Activated naive CD4-positive, alpha-beta T cell treated with anti-CD3 and anti-CD28 coated beads, Interleukin-2, amount 50 U/mL, for 24 hours (primary cell): ENCODE measurements at regions not wholly inside any gene's neighbourhood (a gene's known extent, or its start where the extent isn't known, plus 50 kb on each side); places are given as distances from the start of the nearest gene placed in this dataset.
A peak's percentile ranks its signal among the peaks of the same experiment; 100 is the strongest.
"Not testable (repeated sequence)": the region's sequence is repeated elsewhere in the genome, so short reads cannot be mapped to it uniquely, and the experiment has no call there.

Experiments
- H3K27ac Mint-ChIP-seq: one replicate; pipeline ENCODE4 v1.8.0; 2021; ENCODE audit warnings: mild to moderate bottlenecking, mixed read lengths
- H3K27me3 Mint-ChIP-seq: one replicate; pipeline ENCODE4 v1.8.0; 2021; ENCODE audit warnings: mixed read lengths
- H3K36me3 Mint-ChIP-seq: one replicate; pipeline ENCODE4 v1.8.0; 2021; ENCODE audit warnings: mixed read lengths
- H3K4me1 Mint-ChIP-seq: one replicate; pipeline ENCODE4 v1.8.0; 2021; ENCODE audit warnings: mixed read lengths
- H3K4me3 Mint-ChIP-seq: one replicate; pipeline ENCODE4 v1.8.0; 2021; ENCODE audit warnings: mild to moderate bottlenecking, mixed read lengths
- H3K9me3 Mint-ChIP-seq: one replicate; pipeline ENCODE4 v1.8.0; 2021; ENCODE audit warnings: mixed read lengths

DNA sequence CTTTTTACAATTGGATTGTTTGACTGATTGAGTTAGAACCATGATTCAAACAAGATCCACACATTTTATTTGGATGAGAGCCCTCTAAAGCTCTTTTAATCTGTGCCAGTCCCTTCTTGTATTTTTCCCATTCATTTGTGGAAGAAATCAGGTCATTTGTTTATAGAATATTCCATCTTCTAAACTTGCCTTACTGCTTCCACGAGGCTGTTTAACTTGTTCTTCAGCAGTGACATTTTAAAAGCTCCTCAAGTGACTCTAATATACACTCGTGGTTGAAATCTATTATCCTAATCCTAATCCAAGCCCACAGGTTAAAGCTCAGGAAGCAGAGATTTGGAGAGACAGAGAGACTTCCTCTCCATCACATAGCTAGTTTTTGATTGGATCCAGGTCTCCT is 155.4 kb upstream of the SVIL start:
- Mint-ChIP-seq H3K4me3 (no peak overlapping the region), H3K27me3 (peaks cover 2% of the 10 kb centered on the region), H3K36me3 (no peaks in the 10 kb centered on the region), H3K9me3 (no peaks in the 10 kb centered on the region), H3K27ac (no peak overlapping the region), H3K4me1 (no peaks in the 10 kb centered on the region)

DNA sequence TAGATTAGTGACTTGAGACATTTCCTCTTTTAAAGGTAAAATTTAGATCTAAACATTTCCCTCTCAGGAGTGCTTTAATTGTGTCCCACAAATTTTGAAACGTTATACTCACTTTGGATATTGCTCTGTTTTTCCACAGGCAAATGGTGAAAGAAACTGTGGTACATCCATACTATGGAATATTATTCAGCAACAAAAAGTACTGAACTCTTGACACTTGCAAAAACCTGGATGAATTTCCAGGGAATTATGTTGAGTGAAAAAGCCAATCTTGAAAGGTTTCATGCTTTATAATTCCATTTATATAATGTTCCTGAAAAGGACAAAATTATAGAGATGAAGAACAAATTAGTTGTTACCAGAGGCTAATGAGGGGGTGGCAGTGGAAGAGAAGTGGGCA is 153.3 kb upstream of the SVIL start:
- H3K27ac Mint-ChIP-seq, result no peak overlapping the region
- H3K4me1 Mint-ChIP-seq, result no peaks in the 10 kb centered on the region
- H3K4me3 Mint-ChIP-seq, result no peak overlapping the region
- peaks cover 2% of the 10 kb centered on the region for H3K27me3 Mint-ChIP-seq
- H3K9me3 Mint-ChIP-seq, result no peaks in the 10 kb centered on the region
- no peaks in the 10 kb centered on the region for H3K36me3 Mint-ChIP-seq

DNA sequence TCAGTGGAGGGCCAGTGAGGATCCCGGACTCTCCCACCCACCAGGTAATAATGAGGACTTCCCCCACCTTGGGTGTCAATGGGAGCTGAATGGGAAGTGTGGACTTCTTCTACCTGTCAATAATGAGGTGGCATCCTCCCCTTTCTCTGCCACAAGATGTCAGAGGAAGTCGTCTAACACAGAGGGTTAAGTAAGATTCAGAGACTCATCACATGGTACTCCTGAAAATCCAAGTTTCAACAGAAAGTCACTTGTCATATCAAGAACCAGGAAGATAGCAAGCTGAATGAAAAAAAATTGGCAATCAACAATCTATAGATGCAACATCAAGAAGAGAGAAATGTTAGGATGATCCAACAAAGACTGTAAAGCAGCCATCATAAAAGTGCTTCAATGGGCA is 150.9 kb upstream of the SVIL start:
- Mint-ChIP-seq H3K36me3 (no peaks in the 10 kb centered on the region), H3K27ac (no peak overlapping the region), H3K9me3 (no peaks in the 10 kb centered on the region), H3K4me3 (no peak overlapping the region), H3K27me3 (peaks cover 3% of the 10 kb centered on the region), H3K4me1 (no peaks in the 10 kb centered on the region)

DNA sequence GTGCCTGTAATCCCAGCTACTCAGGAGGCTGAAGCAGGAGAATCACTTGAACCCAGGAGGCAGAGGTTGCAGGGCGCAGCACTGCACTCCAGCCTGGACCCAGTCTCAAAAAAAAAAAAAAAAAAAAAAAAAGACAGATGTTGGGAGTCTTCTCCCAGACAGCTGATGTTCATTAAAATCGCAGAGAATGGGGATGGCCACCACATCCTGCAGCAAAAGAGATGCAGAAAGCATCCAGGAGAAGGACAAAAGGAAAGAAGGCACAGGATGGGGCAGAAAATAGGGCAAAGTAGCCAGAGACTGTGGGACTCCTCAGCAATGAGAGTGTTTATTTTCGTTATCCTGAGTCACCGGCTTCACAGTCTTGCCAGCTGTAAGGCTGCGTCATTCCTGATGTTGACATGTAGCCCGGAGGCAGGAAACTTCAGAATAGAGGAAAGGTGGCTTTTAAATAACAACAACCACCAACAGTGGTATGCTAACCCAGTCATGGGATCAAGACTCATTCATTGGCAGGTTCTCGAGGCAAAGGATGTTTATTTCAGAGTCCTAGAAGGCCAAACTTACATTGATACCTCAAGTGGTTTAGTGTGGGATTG is 149.5 kb upstream of the SVIL start:
- H3K4me1 Mint-ChIP-seq, result no peaks in the 10 kb centered on the region
- peaks cover 4% of the 10 kb centered on the region for H3K27me3 Mint-ChIP-seq
- no peaks in the 10 kb centered on the region for H3K9me3 Mint-ChIP-seq
- H3K27ac Mint-ChIP-seq, result no peak overlapping the region
- no peak overlapping the region for H3K4me3 Mint-ChIP-seq
- H3K36me3 Mint-ChIP-seq, result no peaks in the 10 kb centered on the region

DNA sequence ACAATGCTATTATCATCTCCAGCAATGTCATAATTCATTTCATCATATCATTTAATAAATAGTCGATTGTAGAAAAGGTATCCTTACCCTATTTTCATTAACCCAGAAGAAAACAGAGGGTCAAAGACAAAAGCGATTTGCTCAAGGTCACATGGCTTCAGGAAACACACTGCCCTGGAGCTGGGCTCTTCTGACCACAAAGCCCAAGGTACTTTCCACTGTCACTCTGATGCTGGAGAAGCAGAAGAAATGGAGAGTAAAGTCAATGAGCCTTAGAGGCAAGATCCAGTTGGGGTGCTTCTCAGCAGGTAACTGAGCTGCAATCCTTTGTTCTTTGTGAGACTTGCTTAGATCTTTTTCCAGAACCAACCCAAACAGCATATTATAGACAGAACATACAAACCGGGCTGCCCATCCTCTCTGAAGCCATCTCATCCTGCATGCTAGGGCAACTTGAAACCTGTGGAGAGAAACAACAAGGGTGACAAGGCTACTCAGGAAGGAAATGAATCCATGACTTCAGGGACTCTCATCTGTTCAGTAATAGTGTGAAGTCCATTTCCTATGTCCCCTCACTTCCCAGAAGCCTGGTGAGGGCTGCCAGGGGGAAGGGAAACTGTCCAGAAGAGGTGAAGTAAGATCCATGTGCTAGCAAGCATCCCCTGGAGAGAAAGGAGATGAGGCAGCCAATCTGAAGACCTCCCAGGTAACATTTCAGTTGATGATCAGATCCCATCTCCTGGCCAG is 148.6 kb upstream of the SVIL start:
- Mint-ChIP-seq H3K27ac (no peak overlapping the region), H3K9me3 (no peaks in the 10 kb centered on the region), H3K4me1 (no peaks in the 10 kb centered on the region), H3K36me3 (no peaks in the 10 kb centered on the region), H3K27me3 (peaks cover 9% of the 10 kb centered on the region), H3K4me3 (no peak overlapping the region)

DNA sequence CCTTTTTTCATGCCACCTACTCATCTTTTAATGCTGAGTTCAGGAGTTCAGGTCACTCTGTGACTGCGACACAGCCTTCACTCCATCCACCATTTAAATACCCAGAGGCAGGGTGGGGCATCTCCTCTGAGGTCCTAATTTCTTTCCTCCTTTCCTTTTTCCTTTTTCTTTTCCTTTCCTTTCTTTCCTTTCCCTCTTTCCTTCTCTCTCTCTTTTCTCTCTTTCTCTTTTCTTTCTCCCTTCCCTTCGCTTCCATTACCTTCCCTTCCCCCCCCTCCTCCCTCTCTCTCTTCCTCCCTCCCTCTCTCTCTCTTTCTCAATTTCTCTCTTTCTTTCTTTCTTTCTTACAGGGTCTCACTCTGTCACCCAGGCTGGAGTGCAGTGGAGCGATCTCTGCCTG is 145.9 kb upstream of the SVIL start:
- Mint-ChIP-seq H3K36me3 (no peaks in the 10 kb centered on the region), H3K9me3 (no peaks in the 10 kb centered on the region), H3K27me3 (peaks cover 14% of the 10 kb centered on the region), H3K27ac (no peak overlapping the region), H3K4me3 (no peak overlapping the region), H3K4me1 (no peaks in the 10 kb centered on the region)

DNA sequence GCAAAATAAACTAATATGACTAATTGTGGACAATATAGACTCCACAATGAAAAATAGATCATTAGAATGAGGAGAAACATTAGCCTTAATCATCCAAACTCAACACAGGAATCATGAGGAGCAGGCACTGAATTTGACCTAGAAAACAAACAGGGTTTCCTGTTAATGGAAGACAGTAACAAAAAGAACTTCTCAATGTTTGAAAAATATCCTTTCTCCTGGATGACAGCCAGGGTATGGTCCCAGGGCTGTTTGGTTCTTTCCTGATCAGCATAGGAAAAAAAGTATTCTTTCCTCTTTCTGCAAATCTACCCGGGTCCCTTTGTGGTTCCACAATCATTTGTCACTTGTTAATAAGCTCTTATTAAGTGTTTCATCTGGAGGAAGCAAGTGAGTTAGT is 145.3 kb upstream of the SVIL start:
- no peak overlapping the region for H3K4me3 Mint-ChIP-seq
- H3K27me3 Mint-ChIP-seq, result peaks cover 14% of the 10 kb centered on the region
- H3K9me3 Mint-ChIP-seq, result no peaks in the 10 kb centered on the region
- no peaks in the 10 kb centered on the region for H3K4me1 Mint-ChIP-seq
- H3K27ac Mint-ChIP-seq, result no peak overlapping the region
- no peaks in the 10 kb centered on the region for H3K36me3 Mint-ChIP-seq

DNA sequence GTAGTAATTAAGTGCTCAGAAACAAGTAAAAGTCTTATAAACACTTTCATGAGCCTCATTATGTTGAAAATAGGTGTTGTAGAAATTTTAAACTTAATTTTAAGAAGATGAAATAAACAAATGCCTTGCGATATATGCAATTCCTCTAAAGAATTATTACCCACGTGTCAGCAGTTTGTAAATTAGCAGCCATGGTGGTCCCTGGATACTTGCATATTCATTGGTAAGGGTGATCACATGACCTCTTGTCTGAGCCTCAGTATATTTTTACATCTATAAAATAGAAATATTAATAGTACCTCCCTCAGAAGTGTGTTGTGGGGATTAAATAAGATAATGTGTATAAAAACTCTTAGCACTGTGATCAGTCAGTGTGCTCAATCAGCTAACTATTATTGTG is 141.5 kb upstream of the SVIL start:
- Mint-ChIP-seq H3K36me3 (no peaks in the 10 kb centered on the region), H3K4me1 (peaks cover 12% of the 10 kb centered on the region)

DNA sequence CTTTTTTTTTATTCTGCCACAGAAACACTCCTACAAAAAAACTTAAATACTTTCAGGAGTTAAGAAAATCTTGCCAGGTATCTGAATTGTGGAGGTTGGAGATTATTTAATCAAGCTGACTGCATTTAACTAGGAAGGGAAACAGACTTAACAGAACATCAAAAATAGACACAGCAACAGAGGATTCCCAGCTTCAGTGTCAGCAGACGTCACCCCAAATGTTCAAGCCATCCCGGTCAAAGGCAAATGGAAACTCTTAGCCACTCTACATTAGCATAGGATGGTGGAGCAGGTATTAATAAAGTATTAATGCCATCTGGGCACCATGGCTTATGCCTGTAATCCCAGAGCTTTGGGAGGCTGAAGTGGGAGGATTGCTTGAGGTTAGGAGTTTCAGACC is 139.7 kb upstream of the SVIL start:
- H3K27ac Mint-ChIP-seq, result no peak overlapping the region
- H3K9me3 Mint-ChIP-seq, result no peaks in the 10 kb centered on the region
- no peaks in the 10 kb centered on the region for H3K36me3 Mint-ChIP-seq
- peaks cover 12% of the 10 kb centered on the region for H3K4me1 Mint-ChIP-seq
- no peak overlapping the region for H3K4me3 Mint-ChIP-seq
- H3K27me3 Mint-ChIP-seq, result peaks cover 12% of the 10 kb centered on the region

More for the DNA sequence above, 141.5 kb upstream of the SVIL start:
- Mint-ChIP-seq H3K27ac (no peak overlapping the region), H3K4me3 (no peak overlapping the region), H3K27me3 (peaks cover 14% of the 10 kb centered on the region), H3K9me3 (no peaks in the 10 kb centered on the region)

DNA sequence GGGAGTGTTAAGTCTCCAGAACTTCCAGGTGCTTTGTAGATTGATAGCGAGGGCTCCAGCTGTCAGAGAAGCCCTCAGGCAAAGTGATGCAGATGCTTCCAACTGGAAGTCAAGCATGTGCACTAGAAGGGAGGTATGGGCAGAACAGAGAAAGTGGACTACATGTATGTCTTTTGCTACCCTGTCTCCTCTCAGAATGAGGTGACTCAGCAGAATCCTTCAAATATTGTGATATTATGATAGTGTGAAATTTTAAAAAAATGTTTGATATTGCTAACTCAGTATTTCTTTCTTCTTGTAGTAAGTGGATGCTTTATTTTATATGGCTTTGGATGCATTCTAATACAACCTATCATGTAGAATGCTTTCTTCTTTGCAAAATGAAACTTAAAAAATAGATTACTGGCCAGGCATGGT is 138.9 kb upstream of the SVIL start:
- H3K4me3 Mint-ChIP-seq, result no peak overlapping the region
- no peaks in the 10 kb centered on the region for H3K9me3 Mint-ChIP-seq
- peaks cover 8% of the 10 kb centered on the region for H3K27me3 Mint-ChIP-seq
- H3K36me3 Mint-ChIP-seq, result no peaks in the 10 kb centered on the region
- H3K4me1 Mint-ChIP-seq, result peaks cover 12% of the 10 kb centered on the region
- H3K27ac Mint-ChIP-seq, result no peak overlapping the region

DNA sequence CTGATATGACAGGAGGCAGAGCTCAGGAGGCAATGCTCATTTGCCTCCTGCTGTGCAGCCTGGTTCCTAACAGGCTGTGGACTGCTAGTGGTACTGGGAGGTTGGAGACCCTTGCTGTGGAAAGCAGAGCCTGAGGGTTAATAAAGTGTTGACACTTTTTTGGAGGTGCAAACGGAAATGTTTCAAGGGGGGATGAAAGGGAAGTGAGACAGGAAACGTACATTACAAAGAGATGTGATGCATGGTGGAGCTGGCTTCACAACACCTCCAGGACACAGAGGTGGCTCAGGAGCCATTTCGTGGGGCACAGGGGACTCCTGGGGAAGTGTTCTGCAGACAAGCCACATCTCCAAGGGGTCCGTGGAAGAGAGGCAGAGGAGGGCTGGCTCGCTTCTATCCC is 137.6 kb upstream of the SVIL start:
- peak overlapping the region; percentile 28 for H3K4me3 Mint-ChIP-seq

DNA sequence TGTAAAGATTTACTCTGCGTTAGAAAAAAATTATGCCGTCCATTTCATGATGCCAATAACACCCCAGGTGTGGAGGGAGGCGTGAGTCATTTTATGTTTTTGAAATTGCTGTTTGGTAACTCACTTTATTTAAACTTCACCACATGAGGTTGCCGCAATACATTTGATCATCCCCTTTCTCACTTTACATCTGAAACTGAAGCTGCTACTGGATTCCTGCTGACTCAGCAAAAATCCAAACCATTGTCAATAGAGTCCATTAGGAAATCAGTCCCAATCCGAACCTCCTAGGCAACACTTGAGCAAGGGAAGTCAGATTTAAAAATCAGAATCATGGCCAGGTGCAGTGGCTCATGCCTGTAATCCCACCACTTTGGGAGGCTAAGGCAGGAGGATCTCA is 136.6 kb upstream of the SVIL start:
- Mint-ChIP-seq H3K27ac (no peak overlapping the region), H3K27me3 (peaks cover 3% of the 10 kb centered on the region), H3K9me3 (no peaks in the 10 kb centered on the region), H3K4me3 (no peak overlapping the region), H3K4me1 (peaks cover 12% of the 10 kb centered on the region), H3K36me3 (no peaks in the 10 kb centered on the region)

More for the DNA sequence above, 137.6 kb upstream of the SVIL start:
- Mint-ChIP-seq H3K27ac (no peak overlapping the region), H3K27me3 (peaks cover 3% of the 10 kb centered on the region), H3K4me1 (peaks cover 12% of the 10 kb centered on the region), H3K36me3 (no peaks in the 10 kb centered on the region), H3K9me3 (no peaks in the 10 kb centered on the region)

DNA sequence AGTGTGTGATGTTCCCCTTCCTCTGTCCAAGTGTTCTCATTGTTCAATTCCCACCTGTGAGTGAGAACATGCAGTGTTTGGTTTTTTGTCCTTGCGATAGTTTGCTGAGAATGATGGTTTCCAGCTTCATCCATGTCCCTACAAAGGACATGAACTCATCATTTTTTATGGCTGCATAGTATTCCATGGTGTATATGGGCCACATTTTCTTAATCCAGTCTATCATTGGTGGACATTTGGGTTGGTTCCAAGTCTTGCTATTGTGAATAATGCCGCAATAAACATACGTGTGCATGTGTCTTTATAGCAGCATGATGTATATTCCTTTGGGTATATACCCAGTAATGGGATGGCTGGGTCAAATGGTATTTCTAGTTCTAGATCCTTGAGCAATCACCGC is 134.5 kb upstream of the SVIL start:
- H3K4me1 Mint-ChIP-seq, result peaks cover 12% of the 10 kb centered on the region
- H3K9me3 Mint-ChIP-seq, H3K36me3 Mint-ChIP-seq, H3K4me3 Mint-ChIP-seq, H3K27ac Mint-ChIP-seq, H3K27me3 Mint-ChIP-seq: not testable (repeated sequence)

DNA sequence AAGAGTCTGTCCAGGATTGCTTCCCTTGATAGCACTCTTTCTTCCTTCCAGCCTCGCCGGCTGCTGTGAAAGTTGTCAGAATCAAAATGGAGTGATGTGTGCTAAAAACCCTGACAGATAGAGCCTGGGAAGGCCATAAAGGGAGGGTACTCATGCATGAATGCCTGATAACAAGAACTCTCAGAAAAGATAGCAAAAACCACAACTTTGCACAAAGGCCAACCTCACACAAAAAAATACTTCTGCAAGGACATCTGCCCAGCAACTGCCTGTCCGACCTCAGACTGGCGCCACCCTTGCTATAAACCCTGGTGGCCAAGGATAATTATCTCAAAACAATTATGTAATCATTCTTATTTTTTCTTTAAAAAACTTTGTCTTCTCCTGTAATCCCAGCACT is 133.2 kb upstream of the SVIL start:
- H3K4me1 Mint-ChIP-seq, result peaks cover 11% of the 10 kb centered on the region
- no peaks in the 10 kb centered on the region for H3K27me3 Mint-ChIP-seq
- no peaks in the 10 kb centered on the region for H3K9me3 Mint-ChIP-seq
- no peak overlapping the region for H3K27ac Mint-ChIP-seq
- no peaks in the 10 kb centered on the region for H3K36me3 Mint-ChIP-seq
- no peak overlapping the region for H3K4me3 Mint-ChIP-seq

DNA sequence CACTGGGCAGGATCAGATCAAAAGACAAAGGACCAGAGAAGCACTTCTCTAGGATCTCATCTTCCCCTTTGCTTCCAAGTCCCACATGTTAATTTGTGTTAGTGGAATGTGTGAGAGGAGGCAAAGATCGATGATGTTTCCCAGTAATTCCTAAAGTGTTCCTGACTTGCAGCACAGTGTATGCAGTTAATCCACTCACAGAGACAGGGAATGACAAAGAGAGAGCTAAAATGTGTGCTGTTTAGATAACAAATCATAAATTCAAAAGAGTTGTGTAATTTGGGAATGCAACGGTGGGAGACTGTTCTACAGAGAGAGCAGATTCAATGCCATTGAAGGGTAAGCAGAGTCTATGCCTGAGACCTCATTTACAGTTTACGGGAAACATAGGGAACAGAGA is 132.0 kb upstream of the SVIL start:
- H3K4me3 Mint-ChIP-seq, result no peak overlapping the region
- H3K4me1 Mint-ChIP-seq, result no peaks in the 10 kb centered on the region
- no peak overlapping the region for H3K27ac Mint-ChIP-seq

DNA sequence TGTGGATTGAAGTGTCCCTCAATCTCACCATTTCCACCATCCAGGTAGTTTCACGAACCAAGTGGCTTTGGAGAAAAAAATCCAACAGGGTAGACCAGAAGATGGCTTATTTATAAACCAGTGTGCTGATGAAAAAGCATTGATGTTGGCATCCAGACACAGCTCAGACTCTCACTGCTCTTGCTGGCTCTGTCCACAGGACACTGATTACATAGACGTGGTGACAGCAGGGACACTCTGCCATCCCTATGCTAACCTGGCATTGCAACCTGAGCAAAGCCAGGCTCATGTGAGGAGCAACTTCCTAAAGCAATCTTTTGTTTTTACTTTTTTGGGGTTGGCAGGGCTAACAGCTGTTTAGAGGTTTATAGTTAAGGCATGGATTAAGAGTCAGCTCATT is 130.6 kb upstream of the SVIL start:
- no peaks in the 10 kb centered on the region for H3K36me3 Mint-ChIP-seq
- no peaks in the 10 kb centered on the region for H3K9me3 Mint-ChIP-seq
- no peak overlapping the region for H3K27ac Mint-ChIP-seq
- no peaks in the 10 kb centered on the region for H3K27me3 Mint-ChIP-seq
- no peaks in the 10 kb centered on the region for H3K4me1 Mint-ChIP-seq
- H3K4me3 Mint-ChIP-seq, result no peak overlapping the region

More for the DNA sequence above, 132.0 kb upstream of the SVIL start:
- no peaks in the 10 kb centered on the region for H3K27me3 Mint-ChIP-seq
- no peaks in the 10 kb centered on the region for H3K9me3 Mint-ChIP-seq
- H3K36me3 Mint-ChIP-seq, result no peaks in the 10 kb centered on the region

DNA sequence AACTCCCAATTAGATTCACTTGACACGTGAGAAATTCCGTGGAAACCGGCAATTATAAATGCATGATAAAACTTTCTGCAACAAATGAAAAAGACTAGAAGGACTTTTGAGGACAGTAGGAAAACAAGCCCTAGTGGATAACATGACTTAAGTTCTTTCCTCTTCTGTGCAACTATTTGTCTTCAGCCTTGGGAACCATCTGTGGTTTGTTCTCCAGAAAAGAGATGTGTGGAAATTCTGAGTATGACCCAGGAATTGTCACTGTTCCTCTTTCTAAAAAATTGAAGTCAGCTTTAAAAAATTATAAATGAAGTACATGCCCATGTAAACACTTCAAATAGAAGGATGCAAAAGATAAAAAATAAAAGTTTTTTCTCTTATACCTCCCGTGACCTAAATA is 128.6 kb upstream of the SVIL start:
- H3K9me3 Mint-ChIP-seq, result no peaks in the 10 kb centered on the region
- H3K4me1 Mint-ChIP-seq, result no peaks in the 10 kb centered on the region
- no peak overlapping the region for H3K4me3 Mint-ChIP-seq
- H3K27ac Mint-ChIP-seq, result no peak overlapping the region
- H3K27me3 Mint-ChIP-seq, result no peaks in the 10 kb centered on the region
- H3K36me3 Mint-ChIP-seq, result no peaks in the 10 kb centered on the region
